ENCODE measurements at regions not wholly inside any gene's neighbourhood (a gene's known extent, or its start where the extent isn't known, plus 50 kb on each side); places are given as distances from the start of the nearest gene placed in this dataset.
"Not testable (repeated sequence)": the region's sequence is repeated elsewhere in the genome, so short reads cannot be mapped to it uniquely, and the experiment has no call there.

- not testable (repeated sequence) for DNase-seq (ENCODE audit: low read depth)
These were observed 833.1 kb upstream of the RAG2 start for GRCh38 chr11:37430966-37431632.

- no peak for DNase-seq (ENCODE audit: low read depth)
These were observed 824.5 kb upstream of the RAG2 start for GRCh38 chr11:37422511-37422910.

- no peak for DNase-seq (ENCODE audit: low read depth)
These were observed 813.3 kb upstream of the RAG2 start for GRCh38 chr11:37411289-37411688.

GRCh38 chr11:37409124-37409523 is 811.1 kb upstream of the RAG2 start:
- no peak for DNase-seq (ENCODE audit: low read depth)

GRCh38 chr11:37407461-37407860 is 809.4 kb upstream of the RAG2 start:
- DNase-seq (ENCODE audit: low read depth) = no peak

GRCh38 chr11:37406651-37407050 is 808.6 kb upstream of the RAG2 start:
- no peak for DNase-seq (ENCODE audit: low read depth)

GRCh38 chr11:37404231-37404630 is 806.2 kb upstream of the RAG2 start:
- no peak for DNase-seq (ENCODE audit: low read depth)

GRCh38 chr11:37402663-37403062 is 804.6 kb upstream of the RAG2 start:
- DNase-seq (ENCODE audit: low read depth) = no peak

- DNase-seq (ENCODE audit: low read depth) = no peak
These were observed 796.3 kb upstream of the RAG2 start for GRCh38 chr11:37394236-37394870.

GRCh38 chr11:37391615-37392014 is 793.6 kb upstream of the RAG2 start:
- no peak for DNase-seq (ENCODE audit: low read depth)

GRCh38 chr11:37390576-37391083 is 792.6 kb upstream of the RAG2 start:
- DNase-seq (ENCODE audit: low read depth) = no peak

- no peak for DNase-seq (ENCODE audit: low read depth)
These were observed 780.9 kb upstream of the RAG2 start for GRCh38 chr11:37378958-37379357.

GRCh38 chr11:37372667-37373066 is 774.6 kb upstream of the RAG2 start:
- DNase-seq (ENCODE audit: low read depth) = no peak

- DNase-seq (ENCODE audit: low read depth) = no peak
These were observed 773.4 kb upstream of the RAG2 start for GRCh38 chr11:37371346-37371970.

GRCh38 chr11:37370817-37371216 is 772.8 kb upstream of the RAG2 start:
- DNase-seq (ENCODE audit: low read depth) = no peak

GRCh38 chr11:37364246-37364839 is 766.3 kb upstream of the RAG2 start:
- DNase-seq (ENCODE audit: low read depth) = no peak

- no peak for DNase-seq (ENCODE audit: low read depth)
These were observed 755.2 kb upstream of the RAG2 start for GRCh38 chr11:37353192-37353591.

- DNase-seq (ENCODE audit: low read depth) = no peak
These were observed 754.4 kb upstream of the RAG2 start for GRCh38 chr11:37352485-37352884.

- no peak for DNase-seq (ENCODE audit: low read depth)
These were observed 745.3 kb upstream of the RAG2 start for GRCh38 chr11:37343290-37343689.

- no peak for DNase-seq (ENCODE audit: low read depth)
These were observed 738.4 kb upstream of the RAG2 start for GRCh38 chr11:37336401-37336800.

- DNase-seq (ENCODE audit: low read depth) = no peak
These were observed 735.3 kb upstream of the RAG2 start for GRCh38 chr11:37333345-37333744.

- no peak for DNase-seq (ENCODE audit: low read depth)
These were observed 725.8 kb upstream of the RAG2 start for GRCh38 chr11:37323843-37324242.
